ENCODE measurements at regions not wholly inside any gene's neighbourhood (a gene's known extent, or its start where the extent isn't known, plus 50 kb on each side); places are given as distances from the start of the nearest gene placed in this dataset.
"Not testable (repeated sequence)": the region's sequence is repeated elsewhere in the genome, so short reads cannot be mapped to it uniquely, and the experiment has no call there.

DNA sequence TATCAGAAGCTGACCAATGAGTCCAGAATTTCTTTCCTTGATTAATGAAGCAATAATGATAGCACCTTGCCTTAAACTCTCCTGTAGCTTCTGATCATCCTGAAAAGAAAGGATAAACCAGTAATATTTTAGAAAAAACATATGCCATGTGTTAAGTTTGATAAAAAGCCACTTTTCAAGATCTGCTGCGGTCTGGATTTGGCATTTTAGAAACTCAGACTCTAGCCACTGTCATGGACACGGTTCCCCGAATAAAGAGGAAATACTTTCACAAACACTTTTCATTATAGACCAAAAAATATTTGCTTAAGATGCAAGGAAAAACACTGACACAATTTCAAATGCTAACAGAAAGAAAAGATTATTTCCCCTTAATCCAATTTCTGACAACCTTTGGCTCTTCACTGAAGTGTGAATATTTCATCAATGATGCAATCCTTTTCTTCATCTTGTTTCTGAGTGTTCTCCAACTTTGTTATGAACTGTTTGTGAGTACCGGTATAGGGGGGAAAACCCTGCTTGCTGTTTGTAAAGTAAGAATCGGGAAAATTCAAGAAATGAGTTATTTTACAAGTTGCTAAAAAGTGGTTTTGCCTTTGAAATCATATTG lies 329.5 kb downstream of the CRPPA start:
- POLR2A ChIA-PET = no interaction called here
- CTCF ChIA-PET = no interaction called here
- no peak for DNase-seq (ENCODE audit: extremely low spot score)
- TF ChIP-seq BHLHE40 (IDR thresholded peaks at IDR 0.05; ENCODE audit: borderline replicate concordance) = no peak
- no peak for TF ChIP-seq CTBP1 (IDR thresholded peaks at IDR 0.05; ENCODE audit: borderline replicate concordance)
- TF ChIP-seq, protein P1, sequence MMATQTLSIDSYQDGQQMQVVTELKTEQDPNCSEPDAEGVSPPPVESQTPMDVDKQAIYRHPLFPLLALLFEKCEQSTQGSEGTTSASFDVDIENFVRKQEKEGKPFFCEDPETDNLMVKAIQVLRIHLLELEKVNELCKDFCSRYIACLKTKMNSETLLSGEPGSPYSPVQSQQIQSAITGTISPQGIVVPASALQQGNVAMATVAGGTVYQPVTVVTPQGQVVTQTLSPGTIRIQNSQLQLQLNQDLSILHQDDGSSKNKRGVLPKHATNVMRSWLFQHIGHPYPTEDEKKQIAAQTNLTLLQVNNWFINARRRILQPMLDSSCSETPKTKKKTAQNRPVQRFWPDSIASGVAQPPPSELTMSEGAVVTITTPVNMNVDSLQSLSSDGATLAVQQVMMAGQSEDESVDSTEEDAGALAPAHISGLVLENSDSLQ (IDR thresholded peaks at IDR 0.05) = no peak
- no peak for TF ChIP-seq SUZ12 (IDR thresholded peaks at IDR 0.05)
- no peak for TF ChIP-seq SP1 (IDR thresholded peaks at IDR 0.05)
- TF ChIP-seq HDGF (IDR thresholded peaks at IDR 0.05; ENCODE audit: borderline replicate concordance) = no peak
- TF ChIP-seq NFRKB (IDR thresholded peaks at IDR 0.05) = no peak
- no peak for TF ChIP-seq FOXM1 (IDR thresholded peaks at IDR 0.05; ENCODE audit: borderline replicate concordance)
- TF ChIP-seq ARNT (IDR thresholded peaks at IDR 0.05) = no peak
- no peak for TF ChIP-seq FOXA1 (IDR thresholded peaks at IDR 0.05)

DNA sequence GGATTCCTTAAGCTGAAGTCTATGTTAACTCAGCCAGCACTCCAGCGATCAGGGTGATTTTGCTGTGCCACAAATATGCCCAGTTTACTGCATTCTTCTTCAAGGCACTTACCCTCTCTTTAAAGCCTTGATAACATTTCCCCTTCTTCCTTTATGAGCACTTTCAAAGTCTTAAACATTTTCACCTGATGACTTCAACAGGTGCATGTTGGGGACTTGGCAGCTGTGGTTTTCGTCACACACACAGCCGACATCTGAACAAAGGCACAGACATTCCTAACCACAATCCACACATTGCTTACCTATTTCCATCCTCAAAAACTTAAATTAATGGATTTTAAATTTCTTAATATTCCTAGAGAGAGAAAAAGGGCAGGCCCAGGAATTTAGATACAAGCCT lies 331.5 kb downstream of the CRPPA start:
- POLR2A ChIA-PET = no interaction called here

DNA sequence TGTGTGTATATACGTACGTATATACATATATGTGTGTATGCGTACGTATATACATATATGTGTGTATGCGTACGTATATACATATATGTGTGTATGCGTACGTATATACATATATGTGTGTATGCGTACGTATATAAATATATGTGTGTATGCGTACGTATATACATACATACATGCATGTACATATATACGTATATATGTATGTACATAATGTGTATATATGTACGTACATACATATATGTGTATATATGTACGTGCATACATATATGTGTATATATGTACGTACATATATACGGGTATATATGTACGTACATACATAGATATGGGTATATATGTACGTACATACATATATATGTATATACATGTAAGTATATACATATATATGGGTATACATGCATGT lies 332.1 kb downstream of the CRPPA start:
- CTCF ChIA-PET = interaction anchor here (0.6 kb wide), 1 partner anchor 1073 kb away, joined by 3 read pairs; no protein-coding TSS in a partner anchor
- POLR2A ChIA-PET = no interaction called here
- no peak for TF ChIP-seq ELF4 (IDR thresholded peaks at IDR 0.05)
- no peak for TF ChIP-seq L3MBTL2 (conservative IDR thresholded peaks at IDR 0.05)
- no peak for TF ChIP-seq ARNT (IDR thresholded peaks at IDR 0.05)
- no peak for TF ChIP-seq LEF1 (IDR thresholded peaks at IDR 0.05; ENCODE audit: borderline replicate concordance)
- no peak for TF ChIP-seq FOXK2 (IDR thresholded peaks at IDR 0.05)
- TF ChIP-seq, protein P1 (IDR thresholded peaks at IDR 0.05) = no peak
- no peak for TF ChIP-seq HDGF (IDR thresholded peaks at IDR 0.05; ENCODE audit: borderline replicate concordance)
- no peak for TF ChIP-seq SP1 (IDR thresholded peaks at IDR 0.05)
- TF ChIP-seq FOXA1 (IDR thresholded peaks at IDR 0.05) = no peak
- TF ChIP-seq BHLHE40 (IDR thresholded peaks at IDR 0.05; ENCODE audit: borderline replicate concordance) = no peak
- TF ChIP-seq NFRKB (IDR thresholded peaks at IDR 0.05) = no peak
- TF ChIP-seq SUZ12 (IDR thresholded peaks at IDR 0.05) = no peak
- no peak for DNase-seq (ENCODE audit: extremely low spot score)

More for the DNA sequence above, 331.5 kb downstream of the CRPPA start:
- DNase-seq (ENCODE audit: extremely low spot score) = no peak
- TF ChIP-seq FOXM1 (IDR thresholded peaks at IDR 0.05; ENCODE audit: borderline replicate concordance) (no peak), SP1 (IDR thresholded peaks at IDR 0.05) (no peak), BHLHE40 (IDR thresholded peaks at IDR 0.05; ENCODE audit: borderline replicate concordance) (no peak), TARDBP (IDR thresholded peaks at IDR 0.05) (no peak), FOXK2 (IDR thresholded peaks at IDR 0.05) (no peak), CTBP1 (IDR thresholded peaks at IDR 0.05; ENCODE audit: borderline replicate concordance) (no peak), HDGF (IDR thresholded peaks at IDR 0.05; ENCODE audit: borderline replicate concordance) (no peak), ZNF384 (IDR thresholded peaks at IDR 0.05) (no peak)
- TF ChIP-seq, protein P1 (IDR thresholded peaks at IDR 0.05) = no peak
- CTCF ChIA-PET = interaction anchor here (0.6 kb wide), 1 partner anchor 1073 kb away, joined by 3 read pairs; no protein-coding TSS in a partner anchor

DNA sequence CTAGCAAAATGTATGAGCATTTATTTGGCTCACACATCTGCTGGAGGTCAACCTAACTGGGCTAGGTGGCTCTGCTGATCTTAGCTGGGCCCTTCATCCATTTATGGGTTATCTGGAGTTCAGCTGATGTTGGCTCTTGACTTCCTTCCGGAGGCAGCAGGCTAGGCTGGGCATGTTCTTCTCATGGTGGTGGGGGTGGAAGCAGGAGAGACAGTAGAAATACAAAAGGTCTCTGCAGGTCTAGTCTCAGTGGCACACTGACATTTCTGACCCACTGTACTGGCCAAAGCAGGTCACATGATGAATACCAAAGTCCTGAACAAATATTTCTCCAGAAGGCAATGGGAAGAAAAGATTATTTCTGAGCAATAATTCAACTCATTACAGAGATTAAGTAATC lies 334.6 kb downstream of the CRPPA start:
- POLR2A ChIA-PET = no interaction called here
- CTCF ChIA-PET = no interaction called here
- no peak for TF ChIP-seq NFRKB (IDR thresholded peaks at IDR 0.05)
- DNase-seq (ENCODE audit: extremely low spot score) = no peak

DNA sequence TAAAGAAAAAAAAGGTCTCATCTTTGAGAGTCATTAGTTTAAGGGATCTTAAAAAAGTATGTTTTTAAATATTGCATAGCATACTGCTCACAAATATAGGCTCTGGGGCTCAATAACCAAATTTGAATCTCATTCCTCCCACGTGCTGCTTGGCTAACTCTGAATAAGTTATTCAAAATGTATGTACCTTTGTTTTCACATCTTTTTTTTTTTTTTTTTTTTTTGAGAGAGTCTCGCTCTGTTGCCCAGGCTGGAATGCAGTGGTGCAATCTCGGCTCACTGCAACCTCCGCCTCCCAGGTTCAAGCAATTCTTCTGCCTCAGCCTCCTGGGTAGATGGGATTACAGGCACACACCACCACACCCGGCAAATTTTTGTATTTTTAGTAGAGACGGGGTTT lies 335.6 kb downstream of the CRPPA start:
- CTCF ChIA-PET; POLR2A ChIA-PET; DNase-seq (ENCODE audit: extremely low spot score): not testable (repeated sequence)

DNA sequence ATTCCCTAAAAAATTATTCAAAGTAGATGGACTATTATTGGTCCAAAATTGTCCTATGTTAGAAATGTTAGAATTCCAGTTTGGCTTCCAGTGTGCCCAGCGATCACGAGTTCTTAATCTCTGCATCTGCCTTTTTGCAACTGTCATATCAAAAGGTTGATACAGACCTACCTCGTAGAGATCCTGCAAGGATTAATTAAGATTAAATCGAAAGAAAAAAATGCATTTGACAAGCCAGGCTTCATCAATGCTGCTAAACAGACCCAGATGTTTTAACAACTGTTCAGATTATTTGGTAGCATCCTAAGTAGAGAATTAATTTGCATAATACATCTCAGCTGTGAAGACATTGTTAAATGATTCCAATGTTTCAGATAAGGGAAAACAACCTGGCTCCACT lies 336.5 kb downstream of the CRPPA start:
- no peak for TF ChIP-seq SP1 (IDR thresholded peaks at IDR 0.05)
- no peak for TF ChIP-seq CTBP1 (IDR thresholded peaks at IDR 0.05; ENCODE audit: borderline replicate concordance)
- ChIA-PET POLR2A (no interaction called here), CTCF (no interaction called here)
- no peak for DNase-seq (ENCODE audit: extremely low spot score)

DNA sequence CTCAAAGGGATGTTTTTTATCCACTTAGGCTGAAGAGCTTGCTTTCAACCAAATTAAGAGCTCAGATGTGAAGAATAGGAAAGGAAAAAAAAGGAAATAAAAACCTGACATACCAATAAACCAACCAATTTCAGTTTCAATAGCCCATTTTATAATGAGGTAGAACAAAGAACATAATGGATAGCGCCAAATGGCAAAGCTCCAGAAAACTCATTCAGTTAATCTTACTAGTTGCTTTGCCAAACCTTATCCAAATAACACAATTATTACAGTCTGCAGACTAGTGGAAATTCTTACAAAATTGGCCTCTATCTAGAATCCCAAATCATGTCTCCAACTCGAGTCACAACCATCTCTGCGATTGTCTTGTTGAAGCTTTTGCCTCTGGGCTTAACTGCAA lies 337.0 kb downstream of the CRPPA start:
- no peak for DNase-seq (ENCODE audit: extremely low spot score)
- TF ChIP-seq NFRKB (IDR thresholded peaks at IDR 0.05) (no peak), BHLHE40 (IDR thresholded peaks at IDR 0.05; ENCODE audit: borderline replicate concordance) (no peak), TARDBP (IDR thresholded peaks at IDR 0.05) (no peak)
- ChIA-PET POLR2A (no interaction called here), CTCF (no interaction called here)

DNA sequence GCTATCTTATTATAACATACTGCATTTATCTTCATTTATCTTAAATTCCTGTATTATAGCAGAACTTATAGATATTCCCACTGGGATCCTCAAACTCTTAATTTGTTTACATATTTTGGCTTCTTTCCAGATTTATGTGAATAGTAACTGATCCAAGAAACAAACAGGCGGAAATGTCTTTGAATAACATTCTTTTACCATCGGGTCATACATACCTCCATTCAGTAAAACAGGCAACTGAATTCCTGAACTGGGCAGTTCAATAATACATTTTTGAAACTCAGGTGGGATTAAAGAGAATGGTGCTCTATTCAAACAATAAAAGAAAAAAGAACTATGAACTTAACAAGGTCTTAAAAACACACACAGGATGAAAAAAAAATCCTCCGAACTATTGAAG lies 337.4 kb downstream of the CRPPA start:
- no peak for DNase-seq (ENCODE audit: extremely low spot score)
- TF ChIP-seq L3MBTL2 (conservative IDR thresholded peaks at IDR 0.05) (no peak), TARDBP (IDR thresholded peaks at IDR 0.05) (no peak), ARNT (IDR thresholded peaks at IDR 0.05) (no peak)
- CTCF ChIA-PET = no interaction called here
- POLR2A ChIA-PET = no interaction called here
